GM12872 (cell line): ENCODE measurements at regions not wholly inside any gene's neighbourhood (a gene's known extent, or its start where the extent isn't known, plus 50 kb on each side); places are given as distances from the start of the nearest gene placed in this dataset.

Experiments
- TF ChIP-seq, protein P1 (sequence below): IDR thresholded peaks from 3 replicates; pipeline ENCODE4 v1.5.1; 2011; ENCODE audit warnings: low read depth, mild to moderate bottlenecking, low read length, moderate library complexity; ENCODE audit not compliant: insufficient read depth

GRCh38 chrX:861921-862320, 231.3 kb downstream of the SHOX start:
- TF ChIP-seq, protein P1, sequence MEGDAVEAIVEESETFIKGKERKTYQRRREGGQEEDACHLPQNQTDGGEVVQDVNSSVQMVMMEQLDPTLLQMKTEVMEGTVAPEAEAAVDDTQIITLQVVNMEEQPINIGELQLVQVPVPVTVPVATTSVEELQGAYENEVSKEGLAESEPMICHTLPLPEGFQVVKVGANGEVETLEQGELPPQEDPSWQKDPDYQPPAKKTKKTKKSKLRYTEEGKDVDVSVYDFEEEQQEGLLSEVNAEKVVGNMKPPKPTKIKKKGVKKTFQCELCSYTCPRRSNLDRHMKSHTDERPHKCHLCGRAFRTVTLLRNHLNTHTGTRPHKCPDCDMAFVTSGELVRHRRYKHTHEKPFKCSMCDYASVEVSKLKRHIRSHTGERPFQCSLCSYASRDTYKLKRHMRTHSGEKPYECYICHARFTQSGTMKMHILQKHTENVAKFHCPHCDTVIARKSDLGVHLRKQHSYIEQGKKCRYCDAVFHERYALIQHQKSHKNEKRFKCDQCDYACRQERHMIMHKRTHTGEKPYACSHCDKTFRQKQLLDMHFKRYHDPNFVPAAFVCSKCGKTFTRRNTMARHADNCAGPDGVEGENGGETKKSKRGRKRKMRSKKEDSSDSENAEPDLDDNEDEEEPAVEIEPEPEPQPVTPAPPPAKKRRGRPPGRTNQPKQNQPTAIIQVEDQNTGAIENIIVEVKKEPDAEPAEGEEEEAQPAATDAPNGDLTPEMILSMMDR: no peak

- TF ChIP-seq, protein P1: no peak
These were observed 230.8 kb downstream of the SHOX start for GRCh38 chrX:861340-861890.

GRCh38 chrX:859329-859728, 228.7 kb downstream of the SHOX start:
- TF ChIP-seq, protein P1: no peak

GRCh38 chrX:858542-859078, 228.0 kb downstream of the SHOX start:
- TF ChIP-seq, protein P1: no peak

- TF ChIP-seq, protein P1: no peak
These were observed 226.8 kb downstream of the SHOX start for GRCh38 chrX:857376-857775.

- TF ChIP-seq, protein P1: no peak
These were observed 226.1 kb downstream of the SHOX start for GRCh38 chrX:856566-857290.

DNA sequence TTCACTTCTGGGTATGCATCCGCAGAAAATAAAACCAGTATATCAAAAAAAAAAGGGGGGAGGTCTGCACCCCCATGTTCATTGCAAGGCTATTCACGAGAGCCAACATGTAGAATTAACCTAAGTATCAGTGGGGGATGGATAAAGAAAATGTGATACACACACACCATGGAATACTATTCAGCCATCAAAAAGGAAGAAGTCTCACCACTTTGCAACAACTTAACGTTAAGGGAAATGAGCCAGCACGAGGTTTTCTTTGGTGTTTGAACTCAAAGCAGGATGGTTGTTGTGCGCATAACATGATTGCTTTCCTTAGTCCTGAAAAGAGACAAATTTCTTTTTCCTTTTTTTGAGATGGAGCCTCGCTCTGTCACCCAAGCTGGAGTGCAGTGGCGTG, 222.7 kb downstream of the SHOX start:
- TF ChIP-seq, protein P1: no peak
